Mesodermal cell (in vitro differentiated cells): ENCODE measurements at regions not wholly inside any gene's neighbourhood (a gene's known extent, or its start where the extent isn't known, plus 50 kb on each side); places are given as distances from the start of the nearest gene placed in this dataset.

ENCODE experiments used
- H3K27ac ChIP-seq: 2 replicates; pipeline ENCODE4 v1.7.0; 2013; ENCODE audit warnings: mild to moderate bottlenecking, low read depth, low read length, moderate library complexity; ENCODE audit not compliant: severe bottlenecking
- H3K36me3 ChIP-seq: 2 replicates; pipeline ENCODE4 v1.7.1; 2013; ENCODE audit warnings: mild to moderate bottlenecking, low read length, moderate library complexity; ENCODE audit not compliant: control insufficient read depth, insufficient read depth
- H3K4me1 ChIP-seq: one replicate; pipeline ENCODE4 v1.7.1; 2013; ENCODE audit warnings: mild to moderate bottlenecking, low read length; ENCODE audit not compliant: insufficient read depth, control insufficient read depth, poor library complexity, severe bottlenecking
- H3K4me3 ChIP-seq: 2 replicates; pipeline ENCODE4 v1.7.0; 2013; ENCODE audit warnings: low read length, control low read depth, mild to moderate bottlenecking; ENCODE audit not compliant: insufficient read depth, poor library complexity, severe bottlenecking; ENCODE audit errors: extremely low read depth
- H3K9me3 ChIP-seq: 2 replicates; pipeline ENCODE4 v1.7.1; 2013; ENCODE audit warnings: mild to moderate bottlenecking, low read length, moderate library complexity; ENCODE audit not compliant: control insufficient read depth
- WGBS, 2 experiments: methylation state at CpG; one replicate each; pipeline ENCODE4 v1.1.5; 2013; ENCODE audit warnings: missing lambda C conversion rate in 2 of 2; ENCODE audit not compliant: insufficient coverage in 2 of 2; 5-methylcytosine and 5-hydroxymethylcytosine counted together

DNA sequence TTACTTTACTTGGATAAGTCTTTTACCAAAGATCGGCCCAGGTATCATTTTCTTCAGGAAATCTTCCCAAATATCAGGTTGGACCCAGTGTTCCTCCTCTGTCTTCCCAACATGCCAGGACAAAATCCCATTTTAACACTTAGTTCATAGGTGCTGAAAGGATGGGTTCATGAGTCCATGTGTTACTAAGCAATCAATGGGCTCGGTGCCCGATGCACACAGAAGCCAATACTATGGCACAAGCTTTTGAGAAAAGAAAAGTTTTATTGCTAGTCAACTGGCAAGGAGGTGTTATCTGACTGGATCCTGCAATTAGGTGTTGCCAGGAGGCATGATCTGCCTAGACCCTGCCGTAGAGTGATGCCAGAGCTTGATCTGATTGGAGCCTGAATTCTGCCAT, 133.3 kb upstream of the SLC44A3 start:
- no peak overlapping the region for H3K27ac ChIP-seq
- H3K4me3 ChIP-seq = no peak overlapping the region
- peaks cover 5% of the 10 kb centered on the region for H3K4me1 ChIP-seq
- peaks cover 14% of the 10 kb centered on the region for H3K9me3 ChIP-seq
- WGBS, 2 experiments = 100% methylated on average over 1 to 4 of the region's 4 CpGs
- H3K36me3 ChIP-seq = no peaks in the 10 kb centered on the region

DNA sequence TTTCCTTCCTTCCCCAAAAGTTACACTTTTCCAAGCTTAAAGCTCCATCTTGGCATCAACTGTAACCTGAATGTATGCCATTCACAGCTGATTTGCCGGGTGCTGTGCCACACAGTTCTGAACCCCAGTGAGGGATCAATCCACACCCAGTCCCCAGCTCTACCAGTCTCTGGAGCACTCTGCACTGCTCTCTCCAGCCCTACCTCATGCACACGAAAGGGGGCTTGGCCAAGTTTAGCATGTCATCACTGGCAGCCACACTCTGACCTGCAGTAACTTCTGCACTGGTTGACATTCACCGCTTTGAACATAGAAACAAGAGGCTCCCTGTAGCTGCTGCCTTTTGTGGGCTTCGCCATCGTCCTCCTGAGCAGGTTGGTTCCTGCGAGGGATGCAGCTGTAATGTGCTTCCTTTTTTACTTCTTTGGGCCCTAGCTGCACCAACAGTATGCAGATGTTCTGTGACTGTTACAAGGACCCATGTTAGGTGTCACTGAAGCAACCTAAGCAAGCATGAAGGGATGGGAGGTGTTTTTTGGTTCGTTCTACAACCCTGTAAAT, 135.4 kb upstream of the SLC44A3 start:
- peaks cover 5% of the 10 kb centered on the region for H3K9me3 ChIP-seq
- H3K4me1 ChIP-seq = peaks cover 5% of the 10 kb centered on the region
- WGBS, 2 experiments = 84 to 85% methylated on average over 6 to 7 of the region's 7 CpGs
- H3K4me3 ChIP-seq = no peak overlapping the region
- no peak overlapping the region for H3K27ac ChIP-seq
- no peaks in the 10 kb centered on the region for H3K36me3 ChIP-seq

DNA sequence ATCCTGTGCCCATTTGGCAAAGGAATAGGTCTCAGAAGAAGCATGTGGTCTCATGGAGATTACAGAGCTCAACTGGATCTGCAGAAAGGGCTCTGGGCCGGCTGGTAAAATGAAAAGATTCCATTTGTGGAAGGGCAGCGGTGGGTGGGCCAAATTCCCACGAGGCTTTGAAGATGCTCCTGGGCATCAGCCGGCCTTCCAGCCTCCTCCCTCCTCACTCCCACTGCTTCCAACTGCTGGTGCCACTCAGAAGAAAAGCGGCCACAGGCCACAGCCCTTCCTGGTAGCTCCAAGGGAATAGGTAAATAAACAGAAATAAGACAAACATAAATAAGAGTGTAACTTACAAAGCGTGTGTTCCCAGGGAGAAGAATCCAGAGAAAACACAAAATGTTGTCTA, 136.3 kb upstream of the SLC44A3 start:
- 88 to 89% methylated on average over 1 to 5 of the region's 6 CpGs for WGBS, 2 experiments
- no peak overlapping the region for H3K27ac ChIP-seq
- peaks cover 2% of the 10 kb centered on the region for H3K4me1 ChIP-seq
- no peak overlapping the region for H3K4me3 ChIP-seq
- H3K36me3 ChIP-seq = no peaks in the 10 kb centered on the region
- H3K9me3 ChIP-seq = peaks cover 5% of the 10 kb centered on the region

DNA sequence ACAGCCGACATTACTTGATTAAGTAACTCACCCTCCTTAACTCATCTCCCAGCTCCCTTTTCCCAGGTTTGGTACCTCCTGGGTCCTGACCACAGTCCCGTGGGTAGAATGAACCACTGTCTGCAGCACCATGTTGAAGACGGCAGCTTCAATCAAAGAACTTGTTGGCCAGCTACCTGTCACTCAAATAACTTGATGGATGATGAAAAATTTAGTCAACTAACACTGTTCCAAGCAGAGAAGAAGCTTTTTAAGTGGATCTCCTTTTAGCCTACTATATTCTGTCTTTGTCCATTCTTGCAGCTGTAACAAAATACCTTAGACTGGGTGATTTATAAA, 138.4 kb upstream of the F3 start:
- Histone ChIP-seq H3K36me3 (no peaks in the 10 kb centered on the region), H3K9me3 (no peaks in the 10 kb centered on the region), H3K27ac (no peak overlapping the region), H3K4me3 (no peak overlapping the region), H3K4me1 (peaks cover 12% of the 10 kb centered on the region)
- 50 to 64% methylated on average over 1 to 2 of the region's 3 CpGs for WGBS, 2 experiments

DNA sequence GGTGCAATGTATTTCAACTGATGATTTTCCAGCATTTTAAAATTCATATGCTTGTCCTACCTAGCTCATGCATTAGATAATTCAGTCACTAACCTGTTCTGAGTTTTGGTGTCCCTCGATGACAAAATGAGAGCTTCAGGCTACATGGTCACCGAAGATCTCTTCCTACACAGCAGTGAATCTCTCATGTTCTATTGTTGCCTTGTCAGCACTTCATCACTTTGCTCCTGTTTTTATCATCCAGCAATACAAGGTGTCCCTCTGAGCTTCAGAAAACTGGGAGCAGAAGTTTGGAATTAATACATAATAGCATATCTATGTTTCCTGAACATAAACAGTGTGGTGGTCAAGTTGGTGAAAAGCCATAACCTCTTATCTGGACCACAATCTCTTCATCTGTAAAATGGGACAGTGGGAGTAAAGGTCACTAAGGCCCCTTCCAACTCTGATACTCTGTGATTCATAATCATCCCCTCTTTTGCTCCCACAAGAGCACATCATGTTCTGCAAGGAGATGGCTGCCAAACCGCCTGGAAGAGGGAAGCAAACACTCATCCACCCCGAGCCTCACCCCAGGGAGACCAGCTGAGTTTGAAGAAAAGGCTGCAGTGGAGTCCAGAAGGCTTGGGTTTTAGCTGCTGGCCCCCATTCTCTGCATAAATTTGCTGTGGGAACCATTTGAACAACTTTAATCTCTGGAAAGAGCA, 137.9 kb upstream of the F3 start:
- H3K4me3 ChIP-seq = no peak overlapping the region
- H3K4me1 ChIP-seq = peaks cover 12% of the 10 kb centered on the region
- 100% methylated on average over 2 to 4 of the region's 4 CpGs for WGBS, 2 experiments
- no peaks in the 10 kb centered on the region for H3K9me3 ChIP-seq
- H3K36me3 ChIP-seq = no peaks in the 10 kb centered on the region
- no peak overlapping the region for H3K27ac ChIP-seq

DNA sequence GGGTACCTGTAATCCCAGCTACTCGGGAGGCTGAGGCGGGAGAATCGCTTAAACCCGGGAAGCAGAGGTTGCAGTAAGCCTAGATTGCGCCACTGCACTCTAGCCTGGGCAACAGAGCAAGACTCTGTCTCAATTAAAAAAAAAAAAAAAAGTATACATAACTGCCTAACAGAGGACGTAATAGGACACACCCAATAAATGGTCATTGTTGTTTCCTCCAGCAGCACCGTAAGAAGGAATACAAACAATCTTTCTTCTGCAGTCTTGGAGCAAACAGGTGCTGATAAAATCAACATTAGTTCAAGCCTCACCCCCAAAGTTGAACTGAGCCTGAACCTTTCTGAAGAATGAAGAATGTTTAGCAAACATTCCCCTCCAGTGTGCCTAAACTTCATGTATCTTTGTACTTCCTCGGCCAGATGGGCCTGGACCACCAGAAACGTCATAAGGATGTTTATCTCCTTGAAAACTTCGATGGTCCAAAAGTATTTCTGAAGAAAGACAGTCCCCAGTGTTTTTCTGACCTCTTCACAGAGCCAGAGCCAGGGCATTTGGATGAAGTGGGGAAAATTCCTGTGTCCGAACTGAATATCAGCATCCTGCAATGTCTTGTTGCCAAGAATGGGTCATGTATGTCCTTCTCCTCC, 136.8 kb upstream of the F3 start:
- 96 to 100% methylated on average over 6 to 8 of the region's 11 CpGs for WGBS, 2 experiments

DNA sequence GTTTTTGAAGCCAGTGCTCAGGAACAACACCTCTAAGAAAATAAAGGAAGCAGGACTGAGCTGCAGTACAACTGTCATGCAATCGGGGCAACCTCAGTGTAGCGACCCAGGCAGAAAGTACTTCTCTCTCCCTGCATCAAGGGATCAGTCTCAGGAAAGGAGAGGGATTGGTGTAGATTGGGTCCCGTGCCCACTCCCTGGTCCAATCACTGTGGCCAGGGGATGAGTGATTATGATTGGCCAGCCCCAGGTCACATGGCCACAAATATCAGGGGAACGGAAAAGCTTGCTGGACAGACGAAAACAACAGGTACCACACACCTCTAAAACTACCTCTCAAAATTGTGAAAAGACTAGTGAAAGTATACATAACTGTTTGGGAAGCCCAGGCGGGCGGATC, 136.2 kb upstream of the F3 start:
- no peaks in the 10 kb centered on the region for H3K9me3 ChIP-seq
- 89 to 93% methylated on average over 3 to 4 of the region's 7 CpGs for WGBS, 2 experiments
- no peak overlapping the region for H3K27ac ChIP-seq
- peaks cover 12% of the 10 kb centered on the region for H3K4me1 ChIP-seq
- no peak overlapping the region for H3K4me3 ChIP-seq
- no peaks in the 10 kb centered on the region for H3K36me3 ChIP-seq

More for the DNA sequence above, 136.8 kb upstream of the F3 start:
- H3K4me1 ChIP-seq = peaks cover 12% of the 10 kb centered on the region
- no peak overlapping the region for H3K4me3 ChIP-seq
- no peaks in the 10 kb centered on the region for H3K9me3 ChIP-seq
- H3K27ac ChIP-seq = no peak overlapping the region
- H3K36me3 ChIP-seq = no peaks in the 10 kb centered on the region

DNA sequence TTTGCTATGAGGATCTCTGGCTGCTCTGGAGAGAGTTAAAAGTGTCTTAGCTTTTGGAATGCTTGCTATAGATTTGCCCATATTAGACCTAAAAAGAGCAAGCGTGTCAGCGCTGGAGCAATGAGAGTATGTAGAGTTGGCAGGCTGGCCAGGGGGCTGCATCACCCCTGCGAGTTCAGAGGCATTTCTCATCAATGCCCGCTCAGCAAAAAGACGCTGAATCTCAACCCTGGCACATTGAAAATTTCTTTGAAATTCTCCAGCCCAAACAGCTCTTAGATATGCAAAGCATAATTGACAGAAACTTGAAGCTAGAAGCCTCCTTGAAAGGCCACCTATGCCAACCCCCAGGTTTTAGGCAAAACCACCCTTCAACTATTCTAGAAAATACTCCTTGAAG, 135.5 kb upstream of the F3 start:
- Histone ChIP-seq H3K4me1 (peaks cover 12% of the 10 kb centered on the region), H3K4me3 (no peak overlapping the region), H3K36me3 (no peaks in the 10 kb centered on the region), H3K27ac (no peak overlapping the region), H3K9me3 (no peaks in the 10 kb centered on the region)
- WGBS, 2 experiments = 0 to 60% methylated on average over 1 to 3 of the region's 5 CpGs

DNA sequence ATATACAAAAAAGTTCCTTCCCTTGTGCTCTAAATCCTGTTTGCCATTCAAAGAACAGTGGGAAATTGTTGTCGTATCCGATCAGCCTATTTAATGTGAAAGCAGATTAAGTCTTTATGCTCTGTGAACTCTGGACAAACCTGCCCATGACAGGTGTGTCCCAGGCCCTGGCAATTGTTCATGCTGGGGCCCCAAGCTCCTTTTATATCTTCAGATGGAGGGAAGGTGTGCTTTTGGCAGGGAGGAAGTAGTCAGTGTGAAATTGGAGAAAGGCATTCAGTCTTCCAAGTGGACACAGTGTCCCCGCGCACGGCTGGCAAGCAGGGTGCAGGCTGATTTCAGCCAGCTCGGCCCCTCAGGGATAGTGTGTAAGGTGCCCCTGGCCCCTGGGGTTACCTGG, 135.1 kb upstream of the F3 start:
- WGBS, 2 experiments = 83 to 88% methylated on average over 5 to 6 of the region's 6 CpGs
- Histone ChIP-seq H3K4me1 (peaks cover 15% of the 10 kb centered on the region), H3K27ac (no peak overlapping the region), H3K4me3 (no peak overlapping the region), H3K9me3 (no peaks in the 10 kb centered on the region), H3K36me3 (no peaks in the 10 kb centered on the region)

DNA sequence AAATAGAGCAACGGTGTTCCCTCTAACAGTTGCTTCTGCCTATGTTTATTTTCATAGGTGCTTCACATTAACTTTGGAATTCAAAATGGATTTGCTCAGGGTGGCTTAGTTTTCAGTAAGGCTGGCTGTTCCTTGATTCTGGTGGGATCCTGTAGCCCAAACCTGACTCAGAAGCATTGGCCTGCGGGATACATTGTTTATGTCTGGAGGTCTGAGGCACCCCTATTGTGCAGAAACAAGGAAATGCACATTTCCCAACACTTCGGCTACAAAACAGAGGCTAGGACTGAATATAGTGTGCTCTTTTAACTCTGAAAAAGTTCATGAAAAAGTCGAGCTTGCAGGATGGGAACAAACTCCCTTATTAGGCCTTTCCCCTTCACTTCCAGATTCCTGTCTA, 133.8 kb upstream of the F3 start:
- no peak overlapping the region for H3K27ac ChIP-seq
- H3K36me3 ChIP-seq = no peaks in the 10 kb centered on the region
- H3K4me3 ChIP-seq = no peak overlapping the region
- no peaks in the 10 kb centered on the region for H3K9me3 ChIP-seq
- peaks cover 26% of the 10 kb centered on the region for H3K4me1 ChIP-seq
- 73 to 90% methylated on average over 2 of the region's 4 CpGs for WGBS, 2 experiments

DNA sequence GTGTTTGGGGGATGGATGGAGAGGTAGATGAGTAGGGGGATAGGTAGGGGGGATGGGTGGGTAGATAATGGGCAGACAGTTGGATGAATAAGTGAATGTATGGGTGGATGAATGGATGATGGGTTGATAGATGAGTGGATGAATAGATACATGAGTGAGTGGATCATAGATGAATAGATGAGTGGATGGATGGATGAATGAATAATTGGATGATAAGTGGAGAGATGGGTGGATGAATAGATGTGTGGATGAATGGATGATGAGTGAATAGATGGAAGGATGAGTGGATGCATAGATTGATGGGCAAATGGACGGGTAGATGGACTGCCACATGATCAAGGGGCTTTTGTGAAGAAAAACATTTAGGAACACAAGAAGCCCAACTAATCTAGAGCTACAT, 133.3 kb upstream of the F3 start:
- H3K4me1 ChIP-seq = peaks cover 30% of the 10 kb centered on the region
- H3K27ac ChIP-seq = no peak overlapping the region
- no peaks in the 10 kb centered on the region for H3K36me3 ChIP-seq
- H3K4me3 ChIP-seq = no peak overlapping the region
- 86% methylated on average over 1 of the region's 1 CpG; no CpG with 5 or more reads in 1 of the 2 experiments for WGBS, 2 experiments
- H3K9me3 ChIP-seq = no peaks in the 10 kb centered on the region
